ENCODE measurements at regions not wholly inside any gene's neighbourhood (a gene's known extent, or its start where the extent isn't known, plus 50 kb on each side); places are given as distances from the start of the nearest gene placed in this dataset.
"Not testable (repeated sequence)": the region's sequence is repeated elsewhere in the genome, so short reads cannot be mapped to it uniquely, and the experiment has no call there.

GRCh38 chr4:126736133-126736518 is 896.6 kb upstream of the INTU start:
- DNase-seq (ENCODE audit: low read depth in 2 of 2) = no peak

- DNase-seq (ENCODE audit: low read depth in 2 of 2) = no peak
Observed at GRCh38 chr4:126737899-126738526, 894.7 kb upstream of the INTU start.

- DNase-seq (ENCODE audit: low read depth in 2 of 2) = no peak
Observed at GRCh38 chr4:126738527-126738923, 894.2 kb upstream of the INTU start.

GRCh38 chr4:126738926-126739325 is 893.8 kb upstream of the INTU start:
- DNase-seq (ENCODE audit: low read depth in 2 of 2) = no peak

- DNase-seq (ENCODE audit: low read depth in 2 of 2) = no peak
Observed at GRCh38 chr4:126740687-126741086, 892.1 kb upstream of the INTU start.

DNA sequence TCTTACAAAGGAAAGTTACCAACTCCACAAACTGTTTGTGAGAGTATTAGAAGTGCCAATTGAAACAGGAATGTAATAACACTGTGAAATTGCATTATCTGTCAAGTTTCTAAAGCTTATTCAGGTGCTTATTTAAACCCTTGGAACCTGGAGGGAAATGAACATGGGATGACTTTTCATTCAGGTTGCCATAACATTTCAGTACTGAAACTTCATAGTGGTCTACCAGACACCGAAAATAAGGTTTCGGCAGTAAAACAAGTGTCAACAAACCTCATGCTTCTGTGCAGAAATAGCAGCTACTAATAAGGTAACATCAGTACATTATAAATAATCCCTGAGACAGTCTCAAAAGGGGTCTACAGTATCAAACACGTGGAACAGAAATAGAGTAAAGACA is 890.7 kb upstream of the INTU start:
- DNase-seq (ENCODE audit: low read depth in 2 of 2) = no peak

- DNase-seq (ENCODE audit: low read depth in 2 of 2) = no peak
Observed at GRCh38 chr4:126742885-126743284, 889.9 kb upstream of the INTU start.

DNA sequence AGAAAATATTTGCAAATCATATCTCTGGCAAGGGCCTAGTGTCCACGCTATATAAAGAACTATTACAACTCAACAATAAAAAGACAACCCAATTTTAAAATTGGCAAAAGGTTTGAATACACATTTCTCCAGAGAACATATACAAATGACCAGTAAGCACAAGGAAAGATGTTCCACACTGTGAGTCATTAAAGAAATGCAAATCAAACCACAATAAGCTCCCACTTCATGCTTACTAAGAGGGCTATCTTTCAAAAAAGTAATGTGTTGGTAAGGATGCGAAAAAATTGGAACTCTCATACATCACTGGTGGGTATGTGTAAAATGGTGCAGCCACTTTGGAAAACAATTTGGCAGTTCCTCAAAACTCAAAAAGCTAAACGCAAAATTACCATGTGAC is 884.0 kb upstream of the INTU start:
- DNase-seq (ENCODE audit: low read depth in 2 of 2) = no peak

DNA sequence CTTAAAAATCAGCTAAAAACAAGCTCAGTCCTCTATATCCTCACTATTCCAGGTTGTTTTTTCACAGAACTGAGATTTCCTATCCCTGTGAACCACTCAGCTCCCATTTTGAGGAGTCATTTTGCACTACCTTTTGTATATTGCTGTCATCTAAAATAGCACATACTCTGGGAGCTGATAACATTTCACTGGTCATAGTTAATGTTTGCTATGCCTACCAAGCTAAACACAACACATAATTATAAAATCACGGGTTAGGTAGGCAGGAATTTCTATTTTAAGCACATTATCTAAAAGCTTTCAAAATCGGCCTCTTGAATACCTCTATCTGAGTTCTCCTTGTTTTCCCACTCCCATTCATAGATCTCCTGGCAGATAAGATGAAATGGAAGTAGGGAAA is 882.0 kb upstream of the INTU start:
- DNase-seq (ENCODE audit: low read depth in 2 of 2) = no peak

DNA sequence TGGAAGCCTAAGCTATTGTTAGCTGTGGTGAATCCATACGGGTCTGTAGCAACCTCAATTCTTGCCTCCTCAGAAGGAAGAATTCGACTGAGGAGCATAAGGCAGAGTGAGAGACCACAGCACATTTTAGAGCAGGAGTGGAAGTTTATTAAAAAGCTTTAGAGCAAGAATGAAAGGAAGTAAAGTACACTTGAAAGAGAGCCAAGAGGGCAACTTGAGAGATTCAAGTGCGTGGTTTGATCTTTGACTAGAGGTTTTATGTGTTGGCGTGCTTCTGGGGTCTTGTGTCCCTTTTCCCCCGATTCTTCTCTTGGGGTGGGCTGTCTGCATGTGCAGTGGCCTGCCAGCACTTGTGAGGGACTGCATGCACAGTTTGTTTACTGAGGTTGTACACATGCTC is 880.6 kb upstream of the INTU start:
- no peak for DNase-seq (ENCODE audit: low read depth in 2 of 2)

DNA sequence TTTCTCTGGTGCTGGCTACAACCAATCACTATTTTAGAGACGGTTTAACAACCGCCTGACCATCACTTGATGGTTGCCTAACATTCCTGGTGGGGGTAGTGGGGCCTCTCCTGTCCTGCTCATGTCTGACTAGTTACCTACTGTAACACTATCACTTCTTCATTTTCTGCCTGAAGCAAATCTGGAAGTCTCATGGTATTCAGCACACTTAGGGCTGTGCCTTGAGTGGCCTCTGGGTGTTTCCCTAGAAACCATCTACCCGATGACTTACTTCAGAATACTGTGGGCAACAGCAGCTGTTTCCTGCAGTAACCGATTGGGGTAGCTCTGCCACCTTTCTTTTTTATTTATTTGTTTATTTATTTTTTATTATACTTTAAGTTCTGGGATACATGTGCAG is 880.1 kb upstream of the INTU start:
- no peak for DNase-seq (ENCODE audit: low read depth in 2 of 2)

GRCh38 chr4:126753592-126753991 is 879.2 kb upstream of the INTU start:
- DNase-seq (ENCODE audit: low read depth in 2 of 2) = no peak

DNA sequence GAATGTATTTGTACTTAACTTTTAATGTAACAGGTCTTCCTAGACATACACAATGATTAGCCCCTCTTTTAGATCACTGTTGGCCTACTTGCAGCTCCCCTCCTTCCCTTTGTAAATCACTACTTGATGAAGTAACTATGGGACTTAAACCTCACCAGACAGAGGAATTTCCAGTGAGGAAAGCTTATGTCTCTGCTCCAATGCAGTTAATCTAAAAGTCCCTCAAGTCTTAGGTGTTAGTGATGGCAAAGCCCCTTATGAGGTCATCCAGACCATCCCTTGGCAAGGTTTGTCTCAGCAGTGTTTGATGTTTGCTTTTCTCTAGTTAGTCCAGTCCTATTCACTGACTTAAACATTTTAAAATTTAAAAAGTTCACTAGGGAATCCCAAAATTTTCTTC is 877.3 kb upstream of the INTU start:
- DNase-seq (ENCODE audit: low read depth in 2 of 2) = no peak

DNA sequence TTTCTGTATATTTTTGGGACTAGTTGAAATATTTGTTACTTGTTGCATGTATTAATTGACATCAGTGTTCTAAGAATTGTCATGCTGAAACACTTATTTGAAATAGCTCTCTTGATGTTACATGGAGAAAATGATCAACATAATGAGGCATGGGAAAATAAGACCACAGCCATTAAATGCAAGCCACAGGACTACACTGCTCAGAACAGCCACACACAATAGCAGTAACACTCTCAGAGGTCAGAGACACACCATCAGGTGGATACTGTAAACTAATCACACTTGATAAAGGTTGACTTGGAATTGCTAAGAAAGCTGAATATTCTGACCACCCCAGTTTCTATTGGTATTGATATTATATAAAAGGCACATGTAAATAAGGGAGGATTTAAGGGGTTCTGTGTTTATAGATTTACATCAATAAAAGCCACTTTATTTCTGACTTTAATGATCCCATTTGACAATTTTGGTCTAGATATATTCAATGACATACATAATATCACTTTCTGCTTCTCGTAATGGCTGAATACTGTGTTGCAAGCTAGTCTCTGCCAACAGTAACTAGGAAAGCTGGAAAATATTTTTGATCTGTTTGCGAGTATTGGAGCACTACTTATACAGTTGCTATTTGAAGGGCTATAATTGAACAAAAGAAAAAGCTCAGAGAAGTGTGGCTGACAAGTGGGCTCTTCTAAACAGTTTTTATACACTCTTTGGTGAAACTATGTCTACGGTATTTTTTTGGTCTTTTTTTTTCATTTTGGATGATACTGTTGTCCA is 876.5 kb upstream of the INTU start:
- DNase-seq (ENCODE audit: low read depth in 2 of 2) = no peak

- DNase-seq (ENCODE audit: low read depth in 2 of 2) = no peak
Observed at GRCh38 chr4:126757219-126757618, 875.5 kb upstream of the INTU start.

- DNase-seq (ENCODE audit: low read depth in 2 of 2) = no peak
Observed at GRCh38 chr4:126758493-126758892, 874.3 kb upstream of the INTU start.

DNA sequence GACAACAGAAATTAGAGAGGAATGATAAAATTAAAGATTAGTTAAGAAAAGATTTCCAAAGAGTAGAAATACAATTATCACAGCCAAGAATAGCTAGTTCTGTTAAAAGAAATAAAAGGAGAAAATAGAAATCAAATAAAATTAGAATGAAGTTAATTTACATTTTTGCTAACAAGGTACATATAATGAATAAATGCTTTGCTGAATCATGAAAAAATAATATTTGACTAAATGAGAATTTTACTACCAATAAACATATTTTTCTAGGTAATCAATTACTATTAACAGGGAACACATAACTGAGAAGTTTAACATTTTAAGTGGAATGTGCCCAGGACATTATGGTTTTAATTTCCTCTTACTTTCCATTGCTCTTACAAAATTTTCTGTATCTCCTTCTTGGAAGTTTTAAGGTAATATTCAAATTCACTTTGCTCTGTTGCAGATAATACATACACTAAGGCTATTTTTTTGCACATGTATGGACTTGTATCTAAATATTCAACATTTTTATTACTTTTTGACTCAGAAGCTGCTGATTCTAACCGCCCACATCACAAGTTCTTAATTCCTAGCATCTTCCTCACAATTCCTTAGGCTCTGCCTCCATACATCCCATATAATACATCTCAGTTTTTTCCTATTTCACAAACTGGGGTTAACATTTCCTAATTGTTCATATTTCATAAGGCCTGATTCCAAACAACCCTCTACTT is 870.7 kb upstream of the INTU start:
- no peak for DNase-seq (ENCODE audit: low read depth in 2 of 2)

DNA sequence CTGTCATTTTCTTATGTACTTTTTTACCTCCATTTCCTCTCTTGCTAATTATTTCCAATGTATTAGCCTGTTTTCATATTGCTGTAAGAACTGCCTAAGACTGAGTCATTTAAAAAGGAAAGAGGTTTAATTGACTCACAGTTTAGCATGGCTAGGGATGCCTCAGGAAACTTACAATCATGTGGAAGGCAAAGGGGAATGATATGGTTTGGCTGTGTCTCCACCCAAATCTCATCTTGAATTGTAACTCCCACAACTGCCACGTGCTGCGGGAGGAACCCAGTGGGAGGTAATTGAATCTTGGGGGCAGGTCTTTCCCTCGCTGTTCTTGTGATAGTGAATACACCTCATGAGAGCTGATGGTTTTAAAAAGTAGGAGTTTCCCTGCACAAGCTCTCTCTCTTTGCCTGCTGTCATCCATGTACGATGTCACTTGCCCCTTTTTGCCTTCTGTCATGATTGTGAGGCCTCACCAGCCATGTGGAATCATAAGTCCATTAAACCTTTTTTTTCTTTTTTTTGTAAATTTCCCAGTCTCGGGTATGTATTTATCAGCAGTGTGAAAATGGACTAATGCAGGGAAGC is 870.0 kb upstream of the INTU start:
- DNase-seq (ENCODE audit: low read depth in 2 of 2) = no peak

DNA sequence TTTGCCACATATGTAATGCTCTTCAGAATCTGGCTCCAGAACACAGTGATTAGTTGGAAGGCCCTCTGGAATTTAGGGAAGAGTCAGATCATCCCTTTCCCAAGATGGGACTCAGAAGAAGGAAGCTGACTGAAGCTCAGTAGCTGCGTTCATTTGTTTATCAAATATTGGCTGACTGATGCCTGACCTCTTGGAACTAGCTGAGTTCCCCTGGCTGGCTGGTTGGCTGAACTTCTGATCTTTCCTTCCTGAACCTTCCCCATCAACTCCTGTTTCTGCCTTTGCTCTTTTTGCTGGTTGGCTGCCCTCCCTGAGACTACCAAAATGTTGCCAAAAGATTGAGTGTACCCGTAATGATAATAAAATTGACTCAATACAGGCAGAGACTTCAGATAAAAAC is 866.5 kb upstream of the INTU start:
- DNase-seq (ENCODE audit: low read depth in 2 of 2) = no peak

DNA sequence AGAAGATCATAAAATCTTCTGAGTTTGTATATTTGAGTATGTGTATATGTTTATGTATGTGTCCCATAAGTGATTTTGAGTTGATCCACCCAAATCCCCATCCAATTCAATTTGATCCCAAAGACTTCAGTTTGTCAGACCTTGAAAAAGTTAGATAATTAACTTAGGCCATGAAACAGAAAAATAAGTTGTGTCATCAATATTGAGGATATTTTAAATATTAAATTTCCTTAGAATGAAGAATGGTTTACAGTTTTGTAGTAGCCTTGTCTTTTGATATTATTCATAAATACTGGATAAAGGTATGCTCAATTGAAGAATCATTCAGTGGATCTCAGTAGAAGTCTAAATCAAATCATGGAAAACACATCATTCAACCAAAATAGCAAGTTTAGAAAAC is 864.4 kb upstream of the INTU start:
- DNase-seq (ENCODE audit: low read depth in 2 of 2) = no peak

DNA sequence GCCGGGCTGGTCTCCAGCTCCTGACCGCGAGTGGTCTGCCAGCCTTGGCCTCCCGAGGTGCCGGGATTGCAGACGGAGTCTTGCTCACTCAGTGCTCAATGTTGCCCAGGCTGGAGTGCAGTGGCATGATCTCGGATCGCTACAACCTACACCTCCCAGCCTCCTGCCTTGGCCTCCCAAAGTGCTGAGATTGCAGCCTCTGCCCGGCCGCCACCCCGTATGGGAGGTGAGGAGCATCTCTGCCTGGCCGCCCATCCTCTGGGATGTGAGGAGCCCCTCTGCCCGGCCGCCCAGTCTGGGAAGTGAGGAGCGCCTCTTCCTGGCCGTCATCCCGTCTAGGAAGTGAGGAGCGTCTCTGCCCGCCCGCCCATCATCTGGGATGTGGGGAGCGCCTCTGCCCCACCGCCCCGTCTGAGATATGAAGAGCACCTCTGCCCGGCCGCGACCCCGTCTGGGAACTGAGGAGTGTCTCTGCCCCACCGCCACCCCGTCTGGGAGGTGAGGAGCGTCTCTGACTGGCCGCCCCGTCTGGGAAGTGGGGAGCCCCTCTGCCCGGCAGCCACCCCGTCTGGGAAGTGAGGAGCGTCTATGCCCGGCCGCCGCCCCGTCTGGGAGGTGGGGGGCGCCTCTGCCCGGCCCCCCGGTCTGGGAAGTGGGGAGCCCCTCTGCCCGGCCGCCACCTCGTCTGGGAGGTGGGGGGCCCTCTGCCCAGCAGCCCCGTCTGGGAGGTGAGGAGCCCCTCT is 861.8 kb upstream of the INTU start:
- not testable (repeated sequence) for DNase-seq (ENCODE audit: low read depth in 2 of 2)

- DNase-seq (ENCODE audit: low read depth in 2 of 2) = not testable (repeated sequence)
Observed at GRCh38 chr4:126771618-126772017, 861.1 kb upstream of the INTU start.
